Amniotic stem cell (primary cell): ENCODE measurements at regions not wholly inside any gene's neighbourhood (a gene's known extent, or its start where the extent isn't known, plus 50 kb on each side); places are given as distances from the start of the nearest gene placed in this dataset.

ENCODE experiments used
- DNase-seq: peaks from one replicate; lab custom pipeline; 2025; lab: John Stamatoyannopoulos, UW

GRCh38 chr1:14100919-14101318 lies 400.9 kb downstream of the PRDM2 start:
- DNase-seq = no peak

DNA sequence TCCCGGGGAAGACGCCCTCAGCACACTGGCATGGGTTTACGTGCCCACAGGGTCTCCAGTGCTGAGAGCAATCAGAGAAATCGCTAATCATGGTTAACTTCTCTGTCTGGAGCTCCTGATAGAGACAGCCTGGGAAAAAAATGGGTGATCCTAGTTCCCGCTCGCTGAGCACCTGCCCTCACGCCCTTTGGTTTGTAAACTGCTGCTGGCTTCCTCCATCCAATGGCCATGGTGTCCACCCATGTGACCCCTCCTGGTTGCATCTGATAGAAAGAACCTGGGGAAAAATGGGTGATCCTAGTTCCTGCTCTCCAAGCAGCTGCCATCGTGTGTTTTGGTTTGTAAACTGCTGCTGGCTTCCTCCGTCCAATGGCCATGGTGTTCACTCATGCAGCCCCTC lies 402.2 kb downstream of the PRDM2 start:
- DNase-seq = no peak

- DNase-seq = no peak
Measured at GRCh38 chr1:14103878-14104430, 404.0 kb downstream of the PRDM2 start.

GRCh38 chr1:14106126-14106525 lies 406.1 kb downstream of the PRDM2 start:
- no peak for DNase-seq

GRCh38 chr1:14106679-14107313 lies 406.8 kb downstream of the PRDM2 start:
- no peak for DNase-seq

GRCh38 chr1:14108356-14109275 lies 408.6 kb downstream of the PRDM2 start:
- DNase-seq = no peak

GRCh38 chr1:14109276-14109635 lies 409.3 kb downstream of the PRDM2 start:
- DNase-seq = no peak

DNA sequence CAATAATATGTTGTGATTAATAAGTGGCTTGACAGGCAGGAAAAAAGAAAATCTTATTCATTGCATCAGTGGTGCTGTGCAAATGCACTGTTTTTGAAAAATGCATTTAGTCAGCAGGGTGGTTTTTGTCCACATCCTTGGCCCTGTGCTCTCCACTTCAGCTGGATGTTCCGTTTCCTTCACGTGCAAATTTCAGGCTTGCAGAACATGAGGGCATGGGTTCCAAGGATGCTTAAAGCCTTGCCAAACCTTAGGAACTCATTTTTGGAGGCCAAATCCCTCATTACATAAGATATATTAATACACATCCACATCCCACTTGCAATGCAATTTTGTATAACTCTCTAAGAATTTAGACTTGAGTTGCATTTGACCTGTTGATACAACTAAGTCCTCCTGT lies 410.1 kb downstream of the PRDM2 start:
- no peak for DNase-seq

GRCh38 chr1:14111121-14111520 lies 411.1 kb downstream of the PRDM2 start:
- DNase-seq = no peak

- no peak for DNase-seq
Measured at GRCh38 chr1:14112613-14113012, 412.6 kb downstream of the PRDM2 start.

GRCh38 chr1:14113271-14113670 lies 413.3 kb downstream of the PRDM2 start:
- DNase-seq = no peak

GRCh38 chr1:14113841-14114567 lies 414.0 kb downstream of the PRDM2 start:
- no peak for DNase-seq

GRCh38 chr1:14115976-14116375 lies 416.0 kb downstream of the PRDM2 start:
- DNase-seq = no peak

DNA sequence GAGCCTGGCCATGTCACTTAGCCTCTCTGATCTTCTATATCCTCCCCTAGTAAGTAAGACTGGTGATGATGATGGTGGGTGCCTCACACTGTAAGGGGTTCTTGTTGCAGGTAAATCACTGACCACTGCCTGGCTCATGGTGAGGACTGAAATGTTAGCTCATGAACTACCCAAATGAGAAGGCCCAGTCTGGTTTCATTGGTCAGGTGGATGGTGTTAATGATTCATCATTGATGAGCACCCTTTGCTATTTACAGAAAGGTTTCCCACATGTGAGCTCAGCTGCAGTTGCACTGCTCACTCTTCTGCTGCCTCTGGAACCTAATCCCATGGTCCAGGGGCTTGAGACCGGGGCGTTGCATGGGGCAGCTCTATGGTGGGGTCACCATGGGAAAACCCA lies 417.7 kb downstream of the PRDM2 start:
- DNase-seq = no peak

DNA sequence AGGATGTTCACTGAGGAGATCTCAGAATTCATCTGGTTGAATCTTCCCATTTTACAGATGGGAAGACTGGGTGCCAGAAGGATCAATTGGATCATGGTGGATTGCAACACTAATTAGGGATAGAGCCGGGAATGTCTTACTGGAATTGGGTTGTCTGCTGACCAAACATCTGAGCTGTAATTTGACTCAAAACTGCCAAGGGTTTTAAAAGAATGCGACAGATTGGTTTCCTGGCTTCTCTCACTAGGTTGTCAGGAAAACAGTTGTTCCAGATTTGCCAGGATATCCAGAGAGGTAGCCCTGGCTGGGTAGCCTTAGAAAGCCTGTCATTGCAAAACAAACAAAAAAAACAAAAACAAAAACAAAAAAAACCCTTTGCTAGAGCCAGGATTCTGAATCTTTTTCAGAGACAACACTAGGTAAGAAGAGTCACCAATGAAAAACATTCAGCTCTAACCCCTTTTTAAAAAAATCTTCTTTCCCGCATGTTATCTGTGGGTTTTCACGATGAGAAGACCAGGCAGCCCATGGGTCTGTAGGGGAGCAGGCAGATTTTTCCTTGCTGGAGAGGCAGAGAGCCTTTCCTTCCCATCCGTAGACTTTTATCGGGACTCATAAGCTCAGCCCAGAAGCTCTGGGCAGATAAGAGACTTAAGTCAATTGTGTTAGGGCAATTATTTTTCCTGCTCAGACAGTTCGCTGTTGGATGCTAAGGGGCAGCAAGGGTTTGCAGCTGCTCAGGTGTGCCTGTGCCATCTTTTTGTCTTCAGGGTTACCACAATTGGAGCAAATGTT lies 418.9 kb downstream of the PRDM2 start:
- DNase-seq = no peak

GRCh38 chr1:14120895-14121294 lies 420.9 kb downstream of the PRDM2 start:
- no peak for DNase-seq

DNA sequence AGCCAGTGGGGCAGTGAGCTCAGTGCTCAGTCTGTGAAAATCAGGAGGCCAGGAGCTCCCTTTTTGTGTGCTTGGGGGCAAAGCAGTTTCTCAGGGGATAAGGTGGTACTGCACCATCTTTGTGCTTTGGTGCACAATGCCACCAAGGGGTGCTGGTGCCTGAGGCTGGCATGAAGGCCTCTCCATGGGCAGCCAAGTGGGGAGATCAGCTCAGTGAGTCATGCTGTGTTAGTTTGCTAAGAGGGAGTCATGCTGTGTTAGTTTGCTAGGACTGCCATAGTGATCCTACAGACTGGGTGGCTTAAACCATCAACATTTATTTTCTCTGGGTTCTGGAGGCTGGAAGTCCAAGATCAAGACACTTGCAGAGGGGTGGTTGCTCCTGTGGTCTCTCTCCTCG lies 428.1 kb downstream of the PRDM2 start:
- no peak for DNase-seq

DNA sequence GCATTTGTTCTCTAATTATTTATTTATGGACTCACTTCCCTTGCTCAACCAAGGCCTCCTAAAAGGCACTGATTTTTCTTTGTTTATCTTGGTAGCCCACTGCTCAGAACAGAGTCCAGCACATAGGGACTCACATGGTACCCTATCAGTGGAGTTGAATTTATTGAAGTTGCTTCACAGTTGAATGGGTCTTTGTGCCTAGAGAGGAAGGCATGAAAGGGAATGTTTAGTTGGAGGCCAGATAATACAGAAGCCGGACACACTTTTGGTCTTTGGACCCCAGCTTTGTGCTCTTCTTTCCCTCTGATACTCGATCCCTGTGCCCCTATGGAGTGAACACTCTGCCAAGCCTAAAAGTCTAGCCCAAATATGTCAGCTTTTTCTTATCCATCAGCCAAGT lies 429.0 kb downstream of the PRDM2 start:
- DNase-seq = no peak

- DNase-seq = no peak
Measured at GRCh38 chr1:14135070-14135469, 435.1 kb downstream of the PRDM2 start.

- no peak for DNase-seq
Measured at GRCh38 chr1:14136152-14136763, 436.3 kb downstream of the PRDM2 start.

DNA sequence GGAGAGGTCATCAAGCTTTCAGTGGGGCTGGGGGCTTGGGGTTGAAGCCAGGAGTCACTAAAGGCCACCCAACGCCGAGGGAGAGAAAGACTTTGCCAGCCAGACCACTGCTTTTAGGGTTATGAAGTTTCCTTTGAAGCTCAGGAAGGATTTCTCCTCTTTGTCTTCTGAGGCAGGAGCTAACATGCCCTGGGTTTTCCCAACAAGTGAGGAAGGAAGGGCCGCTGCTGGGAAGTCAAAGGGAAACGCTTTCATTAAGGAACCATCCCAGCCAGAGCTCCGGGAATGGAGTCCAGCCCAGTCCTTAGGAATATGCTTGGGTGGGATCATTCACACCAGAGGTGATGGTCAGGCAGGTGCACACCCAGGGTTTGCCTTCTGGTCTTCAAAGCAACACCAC lies 436.9 kb downstream of the PRDM2 start:
- no peak for DNase-seq
